Calu3 (cell line): ENCODE measurements at regions not wholly inside any gene's neighbourhood (a gene's known extent, or its start where the extent isn't known, plus 50 kb on each side); places are given as distances from the start of the nearest gene placed in this dataset.

Experiments used
- BruUV-seq: library from RNA; stranded (reverse); fragments of 400-500 nt; replicated peaks from 2 replicates; lab custom pipeline; 2021; lab: Mats Ljungman, UMichigan
- CTCF ChIA-PET: fragments of 300-600 bp; sonication (Branson Sonifier 250); formaldehyde crosslinking; loops from one replicate; lab custom pipeline; 2022; ENCODE audit warnings: antibody characterized with exemption; lab: Charles Lee
- DNase-seq: peaks from one replicate; pipeline ENCODE4 v3.0.0; 2022
- H3K27ac Mint-ChIP-seq: one replicate; pipeline ENCODE4 v1.8.0; 2022; ENCODE audit warnings: mixed read lengths; ENCODE audit not compliant: unreplicated experiment
- H3K27me3 Mint-ChIP-seq: one replicate; pipeline ENCODE4 v1.8.0; 2022; ENCODE audit warnings: mixed read lengths; ENCODE audit not compliant: unreplicated experiment
- H3K36me3 Mint-ChIP-seq: one replicate; pipeline ENCODE4 v1.8.0; 2022; ENCODE audit warnings: mild to moderate bottlenecking, moderate library complexity, mixed read lengths; ENCODE audit not compliant: insufficient read depth, unreplicated experiment
- H3K4me1 Mint-ChIP-seq: one replicate; pipeline ENCODE4 v1.8.0; 2022; ENCODE audit warnings: mild to moderate bottlenecking, low read depth, mixed read lengths; ENCODE audit not compliant: unreplicated experiment
- H3K4me3 Mint-ChIP-seq: one replicate; pipeline ENCODE4 v1.8.0; 2022; ENCODE audit warnings: mild to moderate bottlenecking, low read depth, moderate library complexity, mixed read lengths; ENCODE audit not compliant: unreplicated experiment
- H3K9me3 Mint-ChIP-seq: one replicate; pipeline ENCODE4 v1.8.0; 2022; ENCODE audit warnings: low read depth, mixed read lengths; ENCODE audit not compliant: unreplicated experiment
- intact Hi-C: fragments of 100-400 bp; cut with micrococcal nuclease; formaldehyde crosslinking; loops from one replicate; pipeline ENCODE4 v1.10.0; 2022; ENCODE audit not compliant: unreplicated experiment
- TF ChIP-seq, protein P1 (sequence below): fragments of 200-600 bp; IDR thresholded peaks from one replicate; pipeline ENCODE4 v1.8.0; 2022; ENCODE audit warnings: antibody characterized with exemption; ENCODE audit not compliant: unreplicated experiment

DNA sequence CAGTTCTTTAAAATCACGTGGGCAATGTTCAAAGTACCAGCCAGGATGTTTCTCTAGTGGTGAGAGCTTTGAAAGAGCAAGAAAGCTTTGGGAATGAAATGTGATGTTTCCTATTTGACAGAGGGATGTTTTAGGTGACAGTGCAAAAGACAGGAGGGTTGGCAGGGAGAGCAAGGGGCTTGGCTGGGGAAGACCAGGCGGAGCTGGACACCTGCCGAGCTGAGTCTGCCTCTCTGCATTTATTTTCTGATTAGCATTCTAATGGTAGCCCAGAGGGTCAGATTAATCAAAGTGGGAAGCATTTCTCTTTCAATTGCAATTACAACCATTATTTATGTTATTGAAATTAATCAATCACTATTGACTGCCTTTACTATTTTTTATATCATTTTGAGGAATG lies 145.4 kb upstream of the RAB12 start:
- TF ChIP-seq, protein P1, sequence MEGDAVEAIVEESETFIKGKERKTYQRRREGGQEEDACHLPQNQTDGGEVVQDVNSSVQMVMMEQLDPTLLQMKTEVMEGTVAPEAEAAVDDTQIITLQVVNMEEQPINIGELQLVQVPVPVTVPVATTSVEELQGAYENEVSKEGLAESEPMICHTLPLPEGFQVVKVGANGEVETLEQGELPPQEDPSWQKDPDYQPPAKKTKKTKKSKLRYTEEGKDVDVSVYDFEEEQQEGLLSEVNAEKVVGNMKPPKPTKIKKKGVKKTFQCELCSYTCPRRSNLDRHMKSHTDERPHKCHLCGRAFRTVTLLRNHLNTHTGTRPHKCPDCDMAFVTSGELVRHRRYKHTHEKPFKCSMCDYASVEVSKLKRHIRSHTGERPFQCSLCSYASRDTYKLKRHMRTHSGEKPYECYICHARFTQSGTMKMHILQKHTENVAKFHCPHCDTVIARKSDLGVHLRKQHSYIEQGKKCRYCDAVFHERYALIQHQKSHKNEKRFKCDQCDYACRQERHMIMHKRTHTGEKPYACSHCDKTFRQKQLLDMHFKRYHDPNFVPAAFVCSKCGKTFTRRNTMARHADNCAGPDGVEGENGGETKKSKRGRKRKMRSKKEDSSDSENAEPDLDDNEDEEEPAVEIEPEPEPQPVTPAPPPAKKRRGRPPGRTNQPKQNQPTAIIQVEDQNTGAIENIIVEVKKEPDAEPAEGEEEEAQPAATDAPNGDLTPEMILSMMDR, result no peak
- CTCF ChIA-PET, result no interaction called here
- no peak for DNase-seq
- Mint-ChIP-seq H3K9me3 (no peaks in the 10 kb centered on the region), H3K27me3 (peaks cover 94% of the 10 kb centered on the region), H3K4me1 (no peaks in the 10 kb centered on the region), H3K4me3 (no peak overlapping the region), H3K36me3 (no peaks in the 10 kb centered on the region), H3K27ac (no peak overlapping the region)
- intact Hi-C loops, result no loop called here
- no TSS peak for BruUV-seq

GRCh38 chr18:8468191-8468590 lies 141.0 kb upstream of the RAB12 start:
- intact Hi-C loops, result no loop called here
- Mint-ChIP-seq H3K4me1 (no peaks in the 10 kb centered on the region), H3K9me3 (no peaks in the 10 kb centered on the region), H3K27ac (no peak overlapping the region), H3K4me3 (no peak overlapping the region), H3K36me3 (no peaks in the 10 kb centered on the region), H3K27me3 (peaks cover 87% of the 10 kb centered on the region)
- no TSS peak for BruUV-seq
- CTCF ChIA-PET, result interaction anchor here (1.2 kb wide), 1 partner anchor 12 kb away, joined by 4 read pairs; no protein-coding TSS in a partner anchor
- TF ChIP-seq, protein P1, result no peak
- no peak for DNase-seq

DNA sequence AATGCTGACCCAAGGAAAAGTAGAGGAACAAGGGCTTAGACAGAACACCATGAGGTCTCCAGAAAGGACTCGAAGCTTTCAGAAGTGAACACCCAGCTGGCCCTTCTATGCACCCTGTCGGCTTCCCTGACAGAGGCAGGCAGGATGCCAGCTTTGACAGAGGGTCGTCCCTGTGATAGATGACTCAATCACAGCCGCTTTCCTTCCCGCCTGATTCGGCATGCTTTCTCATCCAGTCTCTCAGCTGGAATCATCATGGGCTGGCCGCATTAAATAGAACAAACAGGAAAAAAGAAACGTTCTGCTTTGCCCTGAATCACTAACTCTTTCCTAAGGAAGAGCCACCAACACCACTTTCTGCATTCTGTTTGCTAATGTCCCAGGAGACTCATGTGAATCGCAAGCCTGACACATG lies 140.3 kb upstream of the RAB12 start:
- no peaks in the 10 kb centered on the region for H3K36me3 Mint-ChIP-seq
- CTCF ChIA-PET, result no interaction called here
- H3K9me3 Mint-ChIP-seq, result no peaks in the 10 kb centered on the region
- H3K4me1 Mint-ChIP-seq, result no peaks in the 10 kb centered on the region
- peaks cover 87% of the 10 kb centered on the region for H3K27me3 Mint-ChIP-seq
- no peak for DNase-seq
- intact Hi-C loops, result no loop called here
- no peak overlapping the region for H3K27ac Mint-ChIP-seq
- BruUV-seq, result no TSS peak
- H3K4me3 Mint-ChIP-seq, result no peak overlapping the region
- TF ChIP-seq, protein P1, result no peak

DNA sequence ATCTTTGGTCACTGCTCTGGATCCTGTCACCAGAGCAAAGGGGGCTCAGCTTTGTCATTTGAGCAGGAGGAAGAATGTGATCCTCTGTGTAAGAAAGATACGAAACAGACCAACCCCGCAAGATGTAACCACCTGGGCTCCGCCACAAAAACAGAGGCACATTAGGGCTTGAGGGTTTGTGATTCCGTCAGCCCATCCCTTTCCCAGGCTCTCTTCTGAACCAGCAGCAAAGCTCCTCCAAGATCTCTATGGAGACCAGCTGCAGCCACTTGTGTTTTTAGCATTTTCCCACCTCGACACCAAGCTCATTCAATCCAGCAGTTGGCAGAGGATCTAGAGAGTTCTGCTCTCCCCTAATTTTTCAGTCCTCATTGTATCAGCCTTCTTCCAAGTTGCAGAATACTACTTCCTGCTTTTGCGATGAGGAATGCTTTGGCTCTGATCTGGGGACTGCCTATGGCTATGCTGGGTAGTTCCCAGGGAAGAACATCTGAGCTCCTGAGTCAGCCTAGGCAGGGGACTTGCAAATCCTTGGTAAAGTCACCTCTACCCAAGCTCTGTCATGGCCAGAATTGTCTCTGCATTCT lies 139.6 kb upstream of the RAB12 start:
- H3K27ac Mint-ChIP-seq, result no peak overlapping the region
- CTCF ChIA-PET, result no interaction called here
- H3K36me3 Mint-ChIP-seq, result no peaks in the 10 kb centered on the region
- intact Hi-C loops, result no loop called here
- no TSS peak for BruUV-seq
- H3K9me3 Mint-ChIP-seq, result no peaks in the 10 kb centered on the region
- no peaks in the 10 kb centered on the region for H3K4me1 Mint-ChIP-seq
- no peak overlapping the region for H3K4me3 Mint-ChIP-seq
- TF ChIP-seq, protein P1, result no peak
- peaks cover 87% of the 10 kb centered on the region for H3K27me3 Mint-ChIP-seq
- DNase-seq, result no peak
